Neural cell (in vitro differentiated cells): ENCODE measurements at regions not wholly inside any gene's neighbourhood (a gene's known extent, or its start where the extent isn't known, plus 50 kb on each side); places are given as distances from the start of the nearest gene placed in this dataset.

Source experiments
- H2AFZ ChIP-seq: fragments of 200-600, 300-800 bp; sonication (generic), shearing (Covaris generic); 2 replicates; pipeline ENCODE4 v1.6.0; 2014; ENCODE audit warnings: low read depth, mild to moderate bottlenecking, antibody characterized with exemption, low read length, moderate library complexity
- H3F3A ChIP-seq: fragments of 200-600 bp; shearing (Covaris generic); 2 replicates; pipeline ENCODE4 v1.6.1; 2016; ENCODE audit warnings: mild to moderate bottlenecking, moderate library complexity, mixed read lengths, antibody characterized with exemption, low read length; ENCODE audit not compliant: insufficient read depth, poor library complexity, severe bottlenecking
- H3K27ac ChIP-seq: fragments of 200-600, 300-800 bp; sonication (generic), shearing (Covaris generic); 2 replicates; pipeline ENCODE4 v1.5.1; 2014; ENCODE audit warnings: mild to moderate bottlenecking, low read length, moderate library complexity
- H3K27me3 ChIP-seq: fragments of 300-800, 200-600 bp; sonication (generic), shearing (Covaris generic); 2 replicates; pipeline ENCODE4 v1.6.0; 2014; ENCODE audit warnings: mild to moderate bottlenecking, low read depth, low read length, moderate library complexity; ENCODE audit not compliant: insufficient read depth
- H3K36me3 ChIP-seq: fragments of 300-800, 200-600 bp; sonication (generic), shearing (Covaris generic); 2 replicates; pipeline ENCODE4 v1.5.1; 2014; ENCODE audit warnings: mild to moderate bottlenecking, antibody characterized with exemption, low read length, moderate library complexity; ENCODE audit not compliant: insufficient read depth
- H3K4me2 ChIP-seq: fragments of 300-800, 200-600 bp; sonication (generic), shearing (Covaris generic); 2 replicates; pipeline ENCODE4 v1.6.0; 2014; ENCODE audit warnings: mild to moderate bottlenecking, low read length
- H3K4me3 ChIP-seq: fragments of 300-800, 200-600 bp; sonication (generic), shearing (Covaris generic); 2 replicates; pipeline ENCODE4 v1.5.1; 2014; ENCODE audit warnings: mild to moderate bottlenecking, low read length, moderate library complexity
- H3K79me2 ChIP-seq: fragments of 200-600 bp; shearing (Covaris generic); replicated peaks from 2 replicates; pipeline ENCODE4 v1.6.0; 2014; ENCODE audit warnings: mild to moderate bottlenecking, low read length, moderate library complexity; ENCODE audit not compliant: insufficient read depth
- H3K9ac ChIP-seq: fragments of 300-800, 200-600 bp; sonication (generic), shearing (Covaris generic); 2 replicates; pipeline ENCODE4 v1.6.1; 2016; ENCODE audit warnings: mild to moderate bottlenecking, low read length, mixed read lengths
- H3K9me2 ChIP-seq: fragments of 200-600 bp; shearing (Covaris generic); 2 replicates; pipeline ENCODE4 v1.6.1; 2016; ENCODE audit warnings: mild to moderate bottlenecking, low read length, mixed read lengths; ENCODE audit not compliant: insufficient read depth
- H3K9me3 ChIP-seq: fragments of 200-600, 300-800 bp; sonication (generic), shearing (Covaris generic); 2 replicates; pipeline ENCODE4 v1.6.1; 2016; ENCODE audit warnings: mild to moderate bottlenecking, mixed run types, low read length, moderate library complexity, mixed read lengths
- H4K20me1 ChIP-seq: fragments of 200-600 bp; shearing (Covaris generic); 2 replicates; pipeline ENCODE4 v1.6.1; 2016; ENCODE audit warnings: mild to moderate bottlenecking, mixed run types; ENCODE audit not compliant: insufficient read depth
- EP300 ChIP-seq: fragments of 450-650 bp; conservative IDR thresholded peaks from 2 replicates; pipeline ENCODE4 v1.6.1; 2014; ENCODE audit warnings: antibody characterized with exemption, mild to moderate bottlenecking, moderate library complexity; ENCODE audit not compliant: poor library complexity, severe bottlenecking
- EZH2 ChIP-seq: fragments of 200-600, 300-800 bp; shearing (Covaris generic), sonication (generic); IDR thresholded peaks from 2 replicates; pipeline ENCODE4 v1.6.1; 2014; ENCODE audit warnings: antibody characterized with exemption, low read length, borderline replicate concordance, mild to moderate bottlenecking; ENCODE audit not compliant: insufficient read depth, poor library complexity, severe bottlenecking
- MXI1 ChIP-seq: fragments of 450-650 bp; conservative IDR thresholded peaks from 2 replicates; pipeline ENCODE4 v1.6.1; 2014; ENCODE audit warnings: antibody characterized with exemption, mild to moderate bottlenecking; ENCODE audit not compliant: poor library complexity, severe bottlenecking
- POLR2AphosphoS5 ChIP-seq: IDR thresholded peaks from 2 replicates; pipeline ENCODE4 v1.6.1; 2012
- RAD21 ChIP-seq: fragments of 450-650 bp; conservative IDR thresholded peaks from 2 replicates; pipeline ENCODE4 v1.6.1; 2014; ENCODE audit warnings: antibody characterized with exemption, mild to moderate bottlenecking, moderate library complexity
- REST ChIP-seq: IDR thresholded peaks from 2 replicates; pipeline ENCODE4 v1.6.1; 2012; ENCODE audit warnings: borderline replicate concordance
- SMC3 ChIP-seq: fragments of 450-650 bp; conservative IDR thresholded peaks from 2 replicates; pipeline ENCODE4 v1.6.1; 2014; ENCODE audit warnings: antibody characterized with exemption, mild to moderate bottlenecking, moderate library complexity; ENCODE audit not compliant: poor library complexity
- TAF1 ChIP-seq: IDR thresholded peaks from 2 replicates; pipeline ENCODE4 v1.6.1; 2012; ENCODE audit warnings: low read depth
- TF ChIP-seq, protein P1 (sequence below): fragments of 450-650 bp; IDR thresholded peaks from 2 replicates; pipeline ENCODE4 v1.5.1; 2014; ENCODE audit warnings: antibody characterized with exemption, mild to moderate bottlenecking, moderate library complexity; ENCODE audit not compliant: poor library complexity, severe bottlenecking

GRCh38 chr13:69566104-69566716, 541.4 kb upstream of the ATXN8OS start:
- no peaks in the 10 kb centered on the region for H4K20me1 ChIP-seq
- no peaks in the 10 kb centered on the region for H3F3A ChIP-seq

GRCh38 chr13:69565334-69565733, 542.3 kb upstream of the ATXN8OS start:
- Histone ChIP-seq H3K27ac (no peak overlapping the region), H3F3A (no peaks in the 10 kb centered on the region), H3K9me3 (no peaks in the 10 kb centered on the region), H3K36me3 (no peaks in the 10 kb centered on the region), H3K27me3 (no peaks in the 10 kb centered on the region), H4K20me1 (no peaks in the 10 kb centered on the region), H3K4me2 (no peak overlapping the region), H3K9me2 (no peaks in the 10 kb centered on the region), H2AFZ (no peak overlapping the region), H3K79me2 (no peaks in the 10 kb centered on the region), H3K9ac (no peak overlapping the region), H3K4me3 (no peak overlapping the region)
- no peak for TF ChIP-seq MXI1
- no peak for TF ChIP-seq POLR2AphosphoS5
- no peak for TF ChIP-seq SMC3
- no peak for TF ChIP-seq EP300
- no peak for TF ChIP-seq RAD21
- no peak for TF ChIP-seq REST
- TF ChIP-seq, protein P1, sequence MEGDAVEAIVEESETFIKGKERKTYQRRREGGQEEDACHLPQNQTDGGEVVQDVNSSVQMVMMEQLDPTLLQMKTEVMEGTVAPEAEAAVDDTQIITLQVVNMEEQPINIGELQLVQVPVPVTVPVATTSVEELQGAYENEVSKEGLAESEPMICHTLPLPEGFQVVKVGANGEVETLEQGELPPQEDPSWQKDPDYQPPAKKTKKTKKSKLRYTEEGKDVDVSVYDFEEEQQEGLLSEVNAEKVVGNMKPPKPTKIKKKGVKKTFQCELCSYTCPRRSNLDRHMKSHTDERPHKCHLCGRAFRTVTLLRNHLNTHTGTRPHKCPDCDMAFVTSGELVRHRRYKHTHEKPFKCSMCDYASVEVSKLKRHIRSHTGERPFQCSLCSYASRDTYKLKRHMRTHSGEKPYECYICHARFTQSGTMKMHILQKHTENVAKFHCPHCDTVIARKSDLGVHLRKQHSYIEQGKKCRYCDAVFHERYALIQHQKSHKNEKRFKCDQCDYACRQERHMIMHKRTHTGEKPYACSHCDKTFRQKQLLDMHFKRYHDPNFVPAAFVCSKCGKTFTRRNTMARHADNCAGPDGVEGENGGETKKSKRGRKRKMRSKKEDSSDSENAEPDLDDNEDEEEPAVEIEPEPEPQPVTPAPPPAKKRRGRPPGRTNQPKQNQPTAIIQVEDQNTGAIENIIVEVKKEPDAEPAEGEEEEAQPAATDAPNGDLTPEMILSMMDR: no peak
- no peak for TF ChIP-seq TAF1

More at GRCh38 chr13:69566104-69566716, 541.4 kb upstream of the ATXN8OS start:
- H3K79me2 ChIP-seq: no peaks in the 10 kb centered on the region
- no peaks in the 10 kb centered on the region for H3K27me3 ChIP-seq
- no peaks in the 10 kb centered on the region for H3K36me3 ChIP-seq
- H3K9ac ChIP-seq: no peak overlapping the region
- H3K4me3 ChIP-seq: no peak overlapping the region
- H3K27ac ChIP-seq: no peak overlapping the region
- H3K9me2 ChIP-seq: no peaks in the 10 kb centered on the region
- no peak overlapping the region for H2AFZ ChIP-seq
- no peaks in the 10 kb centered on the region for H3K9me3 ChIP-seq
- H3K4me2 ChIP-seq: no peak overlapping the region
- TF ChIP-seq RAD21: no peak
- no peak for TF ChIP-seq EP300
- no peak for TF ChIP-seq REST
- no peak for TF ChIP-seq MXI1
- TF ChIP-seq TAF1: no peak
- TF ChIP-seq POLR2AphosphoS5: no peak
- no peak for TF ChIP-seq SMC3
- no peak for TF ChIP-seq EZH2
- TF ChIP-seq, protein P1: no peak
